Left cardiac atrium (tissue), 4 donors: ENCODE measurements at regions not wholly inside any gene's neighbourhood (a gene's known extent, or its start where the extent isn't known, plus 50 kb on each side); places are given as distances from the start of the nearest gene placed in this dataset.

Source experiments
- ATAC-seq, 2 donors: fragments of 200-7000 bp; cut with Tn5 transposase; one replicate each; pipeline ENCODE4 v1.9.1; 2020; ENCODE audit warnings: mild to moderate bottlenecking in 2 of 2, moderate library complexity in 2 of 2
- DNase-seq: peaks from one replicate; pipeline ENCODE4 v3.0.0-alpha.2; 2020
- intact Hi-C, 2 donors: fragments of 100-400 bp; cut with DNase I; formaldehyde crosslinking; loops; one replicate each; pipeline versions ENCODE4 v1.14.1 to v1.15.1; 2022 to 2023
- donor health status: DM: no; HTN: yes; CAD: no.
- donor health status: DM: no; HTN: yes; CAD: no; lungs with severe emphysema.
- donor health status: DM: yes; HTN: yes; CAD: no.
- donor health status: Dilated cardiomyopathy.

DNA sequence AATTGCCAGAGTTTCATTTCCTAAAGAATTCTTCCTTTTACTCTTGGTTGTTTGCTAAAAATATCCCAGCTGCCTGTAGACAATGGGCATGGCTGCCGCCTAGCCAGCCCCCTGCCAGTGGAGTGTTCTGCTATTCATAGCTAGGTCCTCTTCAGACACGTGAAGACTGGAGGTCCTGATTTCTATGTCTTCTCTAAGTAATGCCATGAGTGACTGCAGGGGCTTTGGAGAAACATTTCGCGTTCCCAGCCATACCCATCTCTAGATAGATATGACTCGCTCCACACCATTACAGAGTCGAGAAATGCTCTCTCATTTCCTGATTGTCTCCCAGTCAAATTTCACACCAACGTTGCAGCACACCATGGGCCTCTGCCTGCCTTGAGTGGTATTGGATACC is 99.5 kb upstream of the BACE2 start:
- intact Hi-C loops, result loop anchor here (2.0 to 10.0 kb wide), 4 partner anchors 602 to 916 kb away; no protein-coding TSS in a partner anchor
- peak; percentile 27 to 35 for ATAC-seq
- no peak for DNase-seq

DNA sequence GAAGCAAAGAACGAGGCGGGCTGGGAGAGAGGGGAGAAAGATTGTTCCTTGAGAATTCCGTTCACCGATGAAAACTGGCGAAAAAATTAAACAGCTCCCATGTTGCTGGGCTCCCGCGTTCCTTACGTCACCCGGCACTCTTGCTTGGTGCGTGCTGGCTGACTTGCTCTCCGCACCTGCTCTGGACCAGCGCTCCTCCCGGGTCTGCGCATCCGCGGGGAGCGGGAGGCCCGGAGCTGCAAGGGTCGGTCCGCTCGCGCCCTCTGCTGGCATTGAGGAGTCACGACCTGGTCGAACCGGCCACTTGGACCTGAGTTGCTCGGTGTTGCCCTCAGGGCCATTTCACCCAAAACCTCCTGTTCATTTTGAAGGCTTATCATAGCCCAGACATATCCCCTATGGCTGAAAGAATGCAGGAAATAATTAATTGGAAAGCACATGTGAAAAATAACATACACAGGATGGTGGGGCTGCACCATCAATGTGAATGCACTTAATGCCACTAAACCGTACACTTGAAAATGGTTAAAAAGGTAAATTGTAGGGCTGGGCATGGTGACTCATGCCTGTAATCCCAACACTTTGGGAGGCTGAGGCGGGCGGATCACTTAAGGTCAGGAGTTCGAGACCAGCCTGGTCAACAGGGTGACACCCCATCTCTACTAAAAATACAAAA is 98.9 kb upstream of the BACE2 start:
- peak; percentile 89 to 94 for ATAC-seq
- intact Hi-C loops, result loop anchor here (2.0 to 10.0 kb wide), 4 partner anchors 602 to 917 kb away; no protein-coding TSS in a partner anchor
- peak; percentile 88 for DNase-seq

DNA sequence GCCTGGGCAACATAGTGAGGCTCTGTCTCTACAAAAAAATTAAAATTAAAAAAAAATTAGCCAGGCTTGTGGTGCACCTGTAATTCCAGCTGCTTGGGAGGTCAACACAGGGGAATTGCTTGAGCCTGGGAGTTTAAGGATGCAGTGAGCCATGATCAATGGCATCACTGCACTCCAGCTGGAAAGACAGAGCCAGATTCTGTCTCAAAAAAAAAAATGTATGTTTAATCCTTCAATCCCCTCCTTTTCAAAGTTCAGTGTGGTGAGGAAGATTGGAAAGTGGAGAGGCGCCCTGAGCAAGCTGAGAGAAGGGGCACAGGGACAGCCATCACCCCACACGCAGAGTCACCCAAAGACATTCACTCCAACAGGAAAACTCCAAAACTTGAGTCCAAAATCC is 97.7 kb upstream of the BACE2 start:
- no peak for DNase-seq
- intact Hi-C loops, result loop anchor here in 1 of 2 donors (5.0 kb wide), 1 partner anchor 928 kb away; no protein-coding TSS in a partner anchor
- ATAC-seq, result no peak

DNA sequence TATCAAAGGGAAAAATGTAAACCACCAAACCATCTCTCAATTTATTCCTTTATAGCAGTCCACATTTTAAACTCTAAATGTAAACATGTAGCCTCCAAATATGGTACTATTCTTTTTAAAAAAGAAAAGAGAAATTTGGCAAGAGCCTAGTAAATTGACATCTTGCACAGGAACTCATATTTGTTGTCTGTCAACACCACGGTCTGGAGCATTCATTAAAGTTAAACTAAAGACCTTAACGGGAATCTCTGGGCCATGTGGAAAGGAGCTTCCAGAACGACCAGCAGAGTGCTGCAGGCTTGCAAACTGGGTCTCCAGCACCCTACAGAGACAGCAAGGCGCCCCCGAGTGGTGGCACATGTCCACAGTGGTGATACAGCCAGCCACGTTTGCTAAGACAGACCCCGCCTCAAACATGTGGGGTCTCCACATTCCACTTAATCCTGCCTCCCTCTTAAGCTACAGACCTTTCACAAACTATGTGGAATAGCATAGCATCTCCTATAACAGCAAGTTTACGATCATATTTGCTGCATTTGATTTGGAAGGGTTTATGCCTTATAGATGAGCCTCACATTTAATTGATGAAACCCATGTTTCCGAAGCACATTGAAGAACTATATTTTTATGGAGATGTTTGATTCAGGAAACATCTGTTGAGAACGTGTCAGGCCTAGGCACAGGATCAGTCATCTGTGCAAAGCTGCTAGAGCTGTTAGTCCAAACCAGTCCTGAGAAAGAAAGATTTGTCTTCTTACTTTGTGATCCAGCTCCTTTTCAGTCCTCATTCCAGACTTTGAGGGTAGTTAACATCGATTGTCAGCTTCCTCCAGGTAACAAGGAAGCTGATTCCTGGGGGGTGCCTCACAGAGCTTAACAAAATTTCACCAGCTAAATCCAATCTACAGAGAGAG is 96.4 kb upstream of the BACE2 start:
- ATAC-seq (no peak), DNase-seq (no peak)
- intact Hi-C loops, result loop anchor here in 1 of 2 donors (5.0 kb wide), 1 partner anchor 929 kb away; no protein-coding TSS in a partner anchor

DNA sequence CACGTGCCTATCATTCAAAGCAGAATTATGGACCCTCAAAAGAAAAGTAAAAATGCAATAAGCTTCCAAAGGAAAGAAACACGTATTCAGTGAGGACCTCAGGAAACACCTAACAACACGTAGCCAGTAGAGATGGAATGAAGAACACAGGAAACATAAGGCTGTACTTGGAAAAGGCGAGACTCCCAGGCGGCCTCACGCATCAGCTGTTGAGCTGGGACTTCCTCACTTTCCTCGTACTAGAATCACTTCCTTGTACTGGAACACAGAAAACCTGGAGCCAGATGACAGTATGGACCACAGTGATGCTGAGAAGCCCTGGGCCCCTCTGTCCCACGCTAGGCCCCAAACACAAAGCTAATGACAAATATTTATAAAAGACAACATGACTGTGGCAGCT is 94.4 kb upstream of the BACE2 start:
- intact Hi-C loops, result loop anchor here in 1 of 2 donors (5.0 kb wide), 1 partner anchor 931 kb away; no protein-coding TSS in a partner anchor
- no peak for DNase-seq
- no peak for ATAC-seq

DNA sequence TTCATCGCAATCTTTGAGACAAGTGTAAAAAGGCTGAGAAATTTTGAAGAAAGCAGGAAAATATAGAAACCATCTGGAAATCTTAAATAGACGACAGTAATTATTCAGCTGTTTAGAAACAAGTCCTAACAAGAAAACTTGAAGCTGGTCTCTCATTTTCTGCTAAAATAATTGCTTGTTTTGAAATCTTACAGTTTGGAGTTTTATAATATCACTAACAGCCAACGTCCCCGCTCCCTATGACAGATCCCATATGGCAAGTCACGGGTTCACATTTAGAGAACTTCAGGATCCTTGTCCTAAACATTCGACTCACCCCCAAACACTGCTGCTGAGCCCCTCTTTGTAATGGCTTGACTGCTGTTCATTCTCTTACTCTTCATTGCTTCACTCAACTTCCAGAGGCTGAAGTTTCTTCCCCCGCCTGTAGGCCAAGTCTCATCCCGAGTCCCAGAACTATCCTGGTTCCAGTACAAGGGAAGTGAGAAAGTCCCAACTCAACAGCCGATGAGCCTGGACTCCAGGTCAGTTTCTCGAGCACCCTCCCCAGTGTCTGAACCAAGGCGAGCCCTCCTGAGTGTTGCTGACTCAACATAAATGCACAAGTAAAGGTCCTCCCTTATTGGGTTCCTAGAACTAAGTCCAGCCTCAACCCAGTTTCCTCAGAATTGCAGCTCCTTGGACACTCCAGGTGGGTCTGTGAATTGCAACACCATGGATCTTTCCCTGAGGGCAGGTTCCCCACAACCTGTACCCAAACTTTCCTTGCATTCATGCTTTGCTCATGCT is 93.4 kb upstream of the BACE2 start:
- intact Hi-C loops, result loop anchor here in 1 of 2 donors (5.0 kb wide), 1 partner anchor 932 kb away; no protein-coding TSS in a partner anchor
- DNase-seq (no peak), ATAC-seq (no peak)

DNA sequence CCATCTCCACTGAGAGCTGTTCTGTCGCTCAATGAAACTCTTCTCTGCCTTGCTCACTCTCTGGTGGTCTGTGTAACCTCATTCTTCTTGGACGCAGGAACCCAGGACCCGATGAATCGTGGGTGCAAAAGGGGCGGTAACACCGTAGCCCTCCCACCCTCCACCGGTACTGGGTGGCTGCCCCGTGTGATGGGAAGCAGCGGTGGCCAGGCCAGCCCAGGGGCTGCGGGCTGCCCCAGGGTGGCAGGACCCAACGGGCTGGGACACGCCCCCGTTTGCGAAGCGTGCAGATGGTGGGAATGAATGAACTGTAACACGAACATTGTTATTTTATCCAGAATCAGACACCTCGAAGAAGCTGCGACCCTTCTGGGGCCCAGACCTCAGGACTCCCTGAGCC is 92.3 kb upstream of the BACE2 start:
- no peak for DNase-seq
- no peak for ATAC-seq
- intact Hi-C loops, result no loop called here

DNA sequence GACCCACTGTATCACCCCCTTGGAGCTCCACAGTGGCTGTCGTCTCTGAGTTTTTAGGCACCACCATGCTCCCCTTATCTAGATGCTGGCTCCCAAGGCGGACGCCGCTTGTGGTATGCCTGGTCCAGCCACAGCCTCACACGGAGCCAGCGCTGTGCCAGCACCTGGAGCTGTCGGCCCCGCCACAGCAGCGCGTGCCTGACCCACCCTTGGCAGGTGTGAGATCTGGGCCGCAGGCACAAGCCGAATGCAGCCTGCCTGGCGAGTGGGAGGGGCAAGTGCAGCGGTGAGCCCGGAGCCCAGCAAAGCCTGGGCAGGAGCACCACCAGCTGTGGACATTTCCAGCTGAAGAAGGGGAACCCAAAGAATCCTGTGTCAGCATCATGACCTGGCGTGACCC is 91.9 kb upstream of the BACE2 start:
- DNase-seq (no peak), ATAC-seq (no peak)
- intact Hi-C loops, result no loop called here

DNA sequence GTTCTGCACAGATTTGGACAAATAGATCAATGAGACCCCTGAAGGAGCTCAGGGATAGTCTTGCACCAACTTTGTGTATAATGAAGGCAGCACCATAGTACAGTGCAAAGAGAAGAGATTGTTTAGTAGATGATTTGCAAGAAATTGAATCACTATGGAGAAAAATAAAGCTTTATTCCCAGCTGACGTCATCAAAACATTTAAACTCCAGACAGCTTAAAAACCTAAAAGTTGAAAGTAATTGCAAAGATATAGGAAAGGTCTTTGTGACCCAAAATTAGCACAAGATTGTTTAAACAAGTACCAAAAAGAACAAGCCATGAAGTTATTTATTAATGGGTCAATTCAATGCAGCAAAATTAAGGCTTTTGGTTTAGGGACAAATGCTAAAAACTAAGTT is 88.8 kb upstream of the BACE2 start:
- intact Hi-C loops, result no loop called here

DNA sequence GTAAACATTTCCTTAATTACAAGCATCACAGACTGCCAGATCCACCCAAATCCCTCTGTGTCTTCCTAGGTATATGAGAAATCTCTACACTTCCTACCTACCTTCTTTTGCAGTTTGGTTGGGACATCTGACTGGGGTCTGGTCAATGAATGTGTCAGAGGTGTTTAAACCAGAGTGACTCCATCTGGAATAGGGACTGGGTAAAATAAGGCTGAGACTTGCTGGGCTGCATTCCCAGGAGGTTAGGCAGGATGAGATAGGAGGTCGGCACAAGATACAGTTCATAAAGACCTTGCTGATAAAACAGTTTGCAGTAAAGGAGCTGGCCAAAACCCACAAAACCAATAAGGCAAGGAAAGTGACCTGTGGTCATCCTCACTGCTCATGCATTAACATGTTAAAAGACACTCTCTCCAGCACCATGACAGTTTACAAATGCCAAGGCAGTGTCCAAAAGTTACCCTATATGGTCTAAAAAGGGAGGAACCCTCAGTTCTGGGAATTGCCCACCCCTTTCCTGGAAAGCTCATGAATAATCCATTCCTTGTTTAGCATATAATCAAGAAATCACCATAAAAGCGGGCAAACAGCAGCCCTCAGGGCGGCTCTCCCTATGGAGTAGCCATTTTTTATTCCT is 87.4 kb upstream of the BACE2 start:
- DNase-seq (no peak), ATAC-seq (no peak)
- intact Hi-C loops, result no loop called here

More for the DNA sequence above, 88.8 kb upstream of the BACE2 start:
- no peak for DNase-seq
- no peak for ATAC-seq

DNA sequence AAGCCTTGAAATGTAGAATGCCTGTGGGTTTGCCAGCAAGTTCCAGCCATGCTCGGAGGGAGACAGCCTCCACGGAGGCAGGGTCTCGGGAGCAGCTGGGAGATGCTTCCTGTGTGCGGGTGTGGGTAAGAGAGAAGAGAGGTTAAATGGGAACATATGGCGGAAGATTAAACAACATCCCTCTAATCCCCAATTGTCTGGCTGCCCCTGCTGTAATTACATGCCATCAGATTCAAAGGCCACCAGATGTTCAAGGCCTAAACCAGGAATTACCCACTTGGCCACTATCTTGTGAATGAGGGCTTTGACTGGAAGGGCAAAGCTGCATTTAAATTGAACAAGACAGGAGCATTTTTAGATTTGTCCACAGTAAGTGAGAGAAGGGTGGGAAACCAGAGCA is 81.4 kb upstream of the BACE2 start:
- intact Hi-C loops, result no loop called here
- ATAC-seq (no peak), DNase-seq (no peak)

DNA sequence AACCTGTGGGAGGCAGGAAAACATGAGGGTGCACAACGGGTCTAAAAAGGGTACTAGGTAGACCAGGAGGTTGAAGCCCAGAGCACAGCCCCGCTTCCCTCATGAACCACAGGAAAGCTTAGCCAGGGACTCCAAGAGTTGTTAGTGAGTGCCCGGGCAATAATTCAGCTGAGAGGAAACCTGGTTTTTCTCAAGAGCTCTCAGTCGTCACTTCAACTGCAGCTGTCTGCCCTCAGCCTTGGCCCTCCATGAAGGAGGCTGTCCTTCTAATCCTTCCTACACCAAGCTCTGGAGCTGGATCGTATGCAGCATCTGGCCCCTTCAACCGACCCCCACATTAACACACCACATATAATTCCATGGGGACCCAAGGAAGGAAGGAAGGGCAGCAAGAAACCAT is 77.0 kb upstream of the BACE2 start:
- intact Hi-C loops, result no loop called here

DNA sequence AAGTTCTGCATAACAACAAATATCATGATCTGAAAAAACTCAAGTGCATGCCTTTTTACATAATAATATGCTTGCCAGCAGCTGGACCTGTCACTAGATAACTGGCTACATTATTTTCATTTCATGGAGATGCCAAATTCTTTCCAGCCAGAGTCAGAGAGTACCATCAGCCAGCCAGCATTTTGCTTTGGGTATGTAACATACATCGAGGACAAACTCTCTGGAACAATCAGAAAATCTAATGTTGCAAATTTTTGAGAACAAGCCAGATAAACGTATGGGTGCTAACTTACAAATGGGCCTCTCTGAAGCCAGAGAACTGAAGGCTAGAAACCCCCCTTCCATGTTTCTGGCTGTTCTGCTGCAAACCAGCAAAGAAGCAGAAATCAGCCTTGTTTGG is 76.3 kb upstream of the BACE2 start:
- DNase-seq, result no peak
- ATAC-seq, result no peak
- intact Hi-C loops, result no loop called here

More for the DNA sequence above, 77.0 kb upstream of the BACE2 start:
- ATAC-seq (no peak), DNase-seq (no peak)

DNA sequence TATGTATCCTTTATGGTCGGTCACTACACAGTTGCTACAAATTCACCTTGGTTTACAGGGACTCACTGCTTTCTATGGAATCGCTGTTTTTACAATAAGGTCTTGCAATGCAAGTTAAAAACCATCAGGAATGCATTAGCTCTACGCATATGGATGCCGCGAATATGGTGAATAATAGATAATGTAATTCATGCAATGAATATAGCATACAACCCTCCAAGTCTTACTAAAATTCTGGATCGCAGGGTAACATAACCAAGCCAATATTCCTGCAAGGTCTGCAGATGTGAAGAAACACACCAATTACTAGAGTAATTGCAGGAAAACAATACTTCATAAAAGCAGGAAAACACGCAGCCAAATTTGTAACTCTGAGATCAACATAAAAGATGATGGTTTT is 75.6 kb upstream of the BACE2 start:
- DNase-seq (no peak), ATAC-seq (no peak)
- intact Hi-C loops, result no loop called here

DNA sequence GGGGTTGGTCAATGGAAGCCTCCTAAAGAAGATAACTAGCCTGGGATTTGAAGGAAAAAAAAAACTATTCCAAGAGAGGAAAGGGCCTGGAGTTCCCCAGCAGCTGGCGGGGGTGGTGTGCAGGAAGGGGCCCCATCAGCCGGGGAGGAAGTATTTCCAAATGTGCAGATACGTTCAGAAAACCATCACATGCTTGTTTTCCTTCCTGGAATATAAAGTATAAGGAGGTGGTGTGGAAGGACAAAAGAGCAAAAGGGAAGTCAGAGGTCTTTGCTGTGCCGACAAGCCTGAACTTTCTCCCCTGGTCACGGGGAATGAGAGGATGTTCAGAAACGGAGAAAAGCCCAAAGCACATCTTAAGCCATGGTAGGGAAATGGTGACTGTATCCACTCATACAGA is 72.0 kb upstream of the BACE2 start:
- peak in 1 of 2 donors; percentile 54 for ATAC-seq
- DNase-seq, result peak; percentile 53
- intact Hi-C loops, result no loop called here

DNA sequence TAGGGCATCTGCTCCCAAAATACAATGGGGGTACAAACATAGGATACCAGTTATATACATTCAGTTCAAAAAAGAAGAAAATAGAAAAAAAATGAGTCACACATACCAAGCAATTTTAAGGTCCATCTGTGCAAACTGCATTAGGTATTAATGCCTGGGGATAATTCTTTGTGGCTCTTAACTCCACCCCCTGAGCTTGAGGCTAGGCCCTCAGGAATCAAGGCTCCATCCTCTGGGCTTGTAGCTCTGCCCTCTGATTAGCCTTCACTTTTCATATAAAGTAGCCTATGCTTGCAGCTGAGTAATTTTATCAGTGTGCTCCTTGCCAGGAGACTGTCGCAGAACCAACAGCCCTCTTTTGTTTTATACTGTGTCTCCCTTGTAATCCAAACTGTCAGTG is 69.9 kb upstream of the BACE2 start:
- no peak for DNase-seq
- intact Hi-C loops, result no loop called here
- ATAC-seq, result no peak

DNA sequence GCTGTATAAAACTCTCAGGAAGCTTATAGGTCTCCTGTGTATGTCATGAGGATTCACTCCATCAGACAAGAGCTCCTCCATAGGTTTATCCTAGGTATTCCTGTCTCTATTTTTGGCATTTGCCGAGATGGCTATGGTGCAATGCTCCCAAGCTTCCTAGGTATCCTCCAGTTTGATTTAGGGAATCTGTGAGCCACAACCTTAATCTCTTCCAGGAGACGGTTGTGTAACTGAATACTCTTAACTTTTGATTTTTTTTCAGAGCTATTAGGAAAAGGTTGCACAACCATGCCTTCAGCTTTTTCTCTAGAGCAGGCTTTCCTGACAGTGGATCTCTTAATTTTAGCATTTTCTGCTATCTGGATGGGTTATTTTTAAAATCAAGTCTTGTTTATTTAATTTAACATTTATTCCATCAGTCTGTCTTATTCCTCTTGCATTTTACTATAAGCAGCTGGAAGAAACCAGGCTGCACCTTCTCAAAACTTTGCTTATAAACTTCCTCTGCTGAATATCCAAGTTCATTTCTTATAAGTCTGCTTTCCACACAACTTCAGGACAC is 69.4 kb upstream of the BACE2 start:
- no peak for ATAC-seq
- DNase-seq, result no peak
- intact Hi-C loops, result no loop called here

DNA sequence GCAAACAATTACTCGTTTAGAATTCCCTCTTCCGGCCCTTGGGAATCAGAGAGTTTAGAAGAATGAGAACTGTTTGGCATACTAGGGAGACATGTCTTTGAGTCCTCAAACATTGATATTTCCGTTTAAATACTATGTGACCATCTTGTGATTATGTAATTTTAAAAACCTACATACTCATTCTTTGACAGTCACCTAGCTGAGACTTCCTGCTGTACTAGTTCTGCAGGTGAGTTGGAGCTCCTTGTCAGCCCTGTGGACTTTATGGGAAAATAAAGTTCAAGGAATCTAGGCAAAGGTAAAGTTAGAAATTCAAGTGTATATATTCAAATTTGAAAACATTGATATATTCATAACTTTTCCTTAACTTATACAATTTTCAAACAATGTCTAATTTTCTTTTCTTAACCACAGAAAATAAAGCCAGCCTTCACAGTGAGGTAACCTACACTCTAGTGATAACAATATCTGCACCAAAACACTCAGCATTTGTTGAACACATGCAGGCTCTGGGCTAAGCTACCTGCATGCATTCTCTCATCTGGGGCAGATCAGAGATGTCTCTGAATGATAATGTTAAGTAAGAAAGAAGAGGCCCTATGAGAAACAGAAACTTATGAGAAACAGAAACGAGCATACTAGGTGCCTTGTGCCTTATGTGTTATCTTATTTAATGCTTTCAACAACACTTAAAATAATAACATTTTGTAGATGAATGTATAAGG is 67.0 kb upstream of the BACE2 start:
- no peak for ATAC-seq
- DNase-seq, result no peak
- intact Hi-C loops, result no loop called here
